Loucy (cell line): ENCODE measurements at regions not wholly inside any gene's neighbourhood (a gene's known extent, or its start where the extent isn't known, plus 50 kb on each side); places are given as distances from the start of the nearest gene placed in this dataset.
A peak's percentile ranks its signal among the peaks of the same experiment; 100 is the strongest.

Source experiments
- H2AFZ ChIP-seq: fragments of 200-600 bp; sonication (generic); 2 replicates; pipeline ENCODE4 v1.6.0; 2016; ENCODE audit warnings: antibody characterized with exemption, mild to moderate bottlenecking, low read length, moderate library complexity
- H3F3A ChIP-seq: fragments of 200-600 bp; 2 replicates; pipeline ENCODE4 v1.6.0; 2016; ENCODE audit warnings: antibody characterized with exemption, low read depth, mild to moderate bottlenecking
- H3K27me3 ChIP-seq: fragments of 200-600 bp; sonication (generic); 2 replicates; pipeline ENCODE4 v1.6.1; 2014; ENCODE audit warnings: low read length, mild to moderate bottlenecking; ENCODE audit not compliant: insufficient read depth, poor library complexity, severe bottlenecking
- H3K36me3 ChIP-seq: fragments of 200-600 bp; sonication (generic); 2 replicates; pipeline ENCODE4 v1.6.1; 2016; ENCODE audit warnings: low read length; ENCODE audit not compliant: insufficient read depth
- H3K4me1 ChIP-seq: fragments of 200-600 bp; sonication (generic); 2 replicates; pipeline ENCODE4 v1.5.1; 2014; ENCODE audit warnings: low read length, mild to moderate bottlenecking; ENCODE audit not compliant: insufficient read depth, poor library complexity, severe bottlenecking
- H3K4me2 ChIP-seq: fragments of 200-600 bp; sonication (generic); 2 replicates; pipeline ENCODE4 v1.6.0; 2014; ENCODE audit warnings: antibody characterized with exemption, low read length, low read depth, mild to moderate bottlenecking; ENCODE audit not compliant: poor library complexity, severe bottlenecking
- H3K4me3 ChIP-seq: fragments of 200-600 bp; sonication (generic); 2 replicates; pipeline ENCODE4 v1.5.1; 2014; ENCODE audit warnings: low read length, mild to moderate bottlenecking, mixed read lengths; ENCODE audit not compliant: poor library complexity, severe bottlenecking
- H3K79me2 ChIP-seq: fragments of 200-600 bp; sonication (generic); 2 replicates; pipeline ENCODE4 v1.6.1; 2014; ENCODE audit warnings: low read length; ENCODE audit not compliant: insufficient read depth
- H3K9ac ChIP-seq: fragments of 200-600 bp; sonication (generic); 2 replicates; pipeline ENCODE4 v1.6.0; 2014; ENCODE audit warnings: mild to moderate bottlenecking, low read depth, low read length, moderate library complexity; ENCODE audit not compliant: poor library complexity, severe bottlenecking
- H3K9me2 ChIP-seq: fragments of 200-600 bp; sonication (generic); replicated peaks from 2 replicates; pipeline ENCODE4 v1.6.1; 2016; ENCODE audit warnings: low read depth, low read length, mixed read lengths
- H3K9me3 ChIP-seq: fragments of 200-600 bp; sonication (generic); 2 replicates; pipeline ENCODE4 v1.6.1; 2014; ENCODE audit warnings: mild to moderate bottlenecking, antibody characterized with exemption, low read length, low read depth; ENCODE audit not compliant: insufficient read depth
- H4K20me1 ChIP-seq: fragments of 200-600 bp; sonication (generic); 2 replicates; pipeline ENCODE4 v1.6.0; 2014; ENCODE audit warnings: antibody characterized with exemption, low read length, mild to moderate bottlenecking; ENCODE audit not compliant: insufficient read depth, poor library complexity, severe bottlenecking
- CTCF ChIP-seq: fragments of 200-600 bp; sonication (generic); conservative IDR thresholded peaks from 2 replicates; pipeline ENCODE4 v1.5.1; 2014; ENCODE audit warnings: mild to moderate bottlenecking, antibody characterized with exemption, low read length
- EZH2phosphoT487 ChIP-seq: fragments of 200-600 bp; IDR thresholded peaks from 2 replicates; pipeline ENCODE4 v1.6.1; 2018; ENCODE audit warnings: antibody characterized with exemption, mild to moderate bottlenecking, moderate library complexity, borderline replicate concordance

DNA sequence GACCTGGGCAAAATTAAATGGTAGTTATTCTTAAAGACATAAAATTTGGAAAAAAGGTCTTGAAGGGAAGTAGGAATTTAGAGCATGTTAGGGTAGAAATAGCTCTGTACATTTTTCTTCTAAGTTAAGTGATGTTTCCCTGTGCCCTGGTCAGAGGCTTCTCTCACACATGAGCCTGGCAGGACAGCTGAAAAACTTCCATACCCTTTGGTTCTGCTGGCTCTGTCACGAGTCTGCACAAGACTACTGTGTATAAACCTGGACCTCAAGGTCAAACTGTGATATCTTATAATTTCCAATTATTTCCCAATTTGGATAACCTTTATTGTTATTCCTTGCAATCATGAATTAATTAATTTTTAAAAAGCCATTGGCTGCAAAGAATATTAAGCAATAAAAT is 664.7 kb downstream of the BCL11A start:
- TF ChIP-seq EZH2phosphoT487 = no peak
- no peak for TF ChIP-seq CTCF
- H3K4me3 ChIP-seq = no peak overlapping the region
- H3K79me2 ChIP-seq = no peaks in the 10 kb centered on the region
- peaks cover 29% of the 10 kb centered on the region for H3K4me1 ChIP-seq
- no peaks in the 10 kb centered on the region for H3F3A ChIP-seq
- no peak overlapping the region for H3K9ac ChIP-seq
- H3K27me3 ChIP-seq = no peaks in the 10 kb centered on the region
- H3K9me2 ChIP-seq = no peaks in the 10 kb centered on the region
- H3K36me3 ChIP-seq = no peaks in the 10 kb centered on the region
- H2AFZ ChIP-seq = no peak overlapping the region
- H3K4me2 ChIP-seq = peak overlapping the region; percentile 65
- H4K20me1 ChIP-seq = no peaks in the 10 kb centered on the region
- no peaks in the 10 kb centered on the region for H3K9me3 ChIP-seq

- Histone ChIP-seq H4K20me1 (no peaks in the 10 kb centered on the region), H3K4me3 (peak overlapping the region; percentile 43), H3K9ac (peak overlapping the region; percentile 7), H3K79me2 (no peaks in the 10 kb centered on the region), H3K9me3 (no peaks in the 10 kb centered on the region), H3K27me3 (no peaks in the 10 kb centered on the region), H3K9me2 (no peaks in the 10 kb centered on the region), H3K4me1 (peaks cover 29% of the 10 kb centered on the region), H3F3A (no peaks in the 10 kb centered on the region), H3K4me2 (peak overlapping the region; percentile 65), H2AFZ (0 out of 2 replicates have a peak overlapping the region, but pooled peaks have one; percentile 50), H3K36me3 (no peaks in the 10 kb centered on the region)
- TF ChIP-seq EZH2phosphoT487 (no peak), CTCF (peak; percentile 45)
These were observed 665.4 kb downstream of the BCL11A start for GRCh38 chr2:59888015-59888414.

DNA sequence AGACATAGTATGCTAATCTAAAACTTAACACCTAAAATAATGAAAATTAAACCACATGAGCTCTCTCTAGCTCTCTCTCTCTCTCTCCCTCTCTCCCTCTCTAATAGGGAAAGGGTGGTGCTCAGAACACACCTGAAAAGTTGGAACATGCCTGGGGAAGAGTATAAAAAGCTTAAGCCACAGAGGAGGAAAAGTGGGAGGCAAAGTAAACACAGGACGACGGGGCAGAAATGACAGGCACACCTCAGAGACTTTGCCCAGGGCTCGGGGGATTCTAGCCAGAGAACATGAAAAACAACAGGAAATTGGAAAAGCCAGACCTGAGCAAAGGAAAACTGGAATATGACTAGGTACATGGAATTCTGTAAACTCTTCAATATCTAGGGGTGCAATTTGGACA is 666.1 kb downstream of the BCL11A start:
- Histone ChIP-seq H4K20me1 (no peaks in the 10 kb centered on the region), H3F3A (no peaks in the 10 kb centered on the region), H3K9me2 (no peaks in the 10 kb centered on the region), H3K9me3 (no peaks in the 10 kb centered on the region), H3K4me3 (peak overlapping the region; percentile 43), H2AFZ (no peak overlapping the region), H3K4me2 (peak overlapping the region; percentile 65), H3K27me3 (no peaks in the 10 kb centered on the region), H3K36me3 (no peaks in the 10 kb centered on the region), H3K4me1 (peaks cover 29% of the 10 kb centered on the region), H3K9ac (peak overlapping the region; percentile 7), H3K79me2 (no peaks in the 10 kb centered on the region)
- TF ChIP-seq EZH2phosphoT487 = no peak
- no peak for TF ChIP-seq CTCF
